ENCODE measurements at regions not wholly inside any gene's neighbourhood (a gene's known extent, or its start where the extent isn't known, plus 50 kb on each side); places are given as distances from the start of the nearest gene placed in this dataset.
A peak's percentile ranks its signal among the peaks of the same experiment; 100 is the strongest.
"Not testable (repeated sequence)": the region's sequence is repeated elsewhere in the genome, so short reads cannot be mapped to it uniquely, and the experiment has no call there.

DNA sequence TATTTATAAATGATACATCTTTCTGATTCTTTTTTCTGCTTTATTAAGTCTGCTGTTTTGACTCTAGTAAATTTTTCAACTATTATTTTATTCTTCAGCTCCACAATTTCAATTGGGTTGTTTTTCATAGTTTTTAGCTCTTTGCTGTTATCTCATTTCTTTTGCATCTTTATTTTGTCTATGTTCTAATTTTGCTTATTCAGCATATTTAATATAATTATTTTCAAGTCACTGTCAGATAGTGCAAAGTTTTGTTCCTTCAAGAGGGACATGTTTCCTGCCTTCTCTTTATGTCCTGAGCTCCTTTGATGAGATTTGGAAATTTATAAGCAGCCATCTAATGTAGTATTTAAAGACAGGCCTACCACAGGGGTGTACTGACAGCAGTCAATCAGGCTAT lies 131.5 kb upstream of the ZNF722 start:
- no peaks in the 10 kb centered on the region for H3K9me1 ChIP-seq (ENCODE audit: insufficient read depth, low read length)
- no peak overlapping the region for H2BK5ac ChIP-seq (ENCODE audit: low read depth, low read length, poor library complexity, severe bottlenecking)
- H3K27me3 ChIP-seq (ENCODE audit: control insufficient read depth, insufficient read depth, low read length), result no peaks in the 10 kb centered on the region
- H3K4me3 ChIP-seq (ENCODE audit: insufficient read depth, low read depth, low read length), result no peak overlapping the region
- no peak overlapping the region for H4K91ac ChIP-seq (ENCODE audit: insufficient read depth, low read depth, low read length)
- no peak overlapping the region for H2BK15ac ChIP-seq (ENCODE audit: low read depth, low read length)
- no peak overlapping the region for H3K23ac ChIP-seq (ENCODE audit: low read depth, low read length)
- intact Hi-C loops (cut with micrococcal nuclease), result no loop called here
- H3K4me2 ChIP-seq (ENCODE audit: low read depth, low read length), result no peak overlapping the region
- in situ Hi-C loops (cut with MboI; ENCODE audit: low sequenced_read_pairs), result no loop called here
- H3K36me3 ChIP-seq (ENCODE audit: control insufficient read depth, insufficient read depth, low read length), result no peaks in the 10 kb centered on the region
- ChIA-PET POLR2A (ENCODE audit: unreplicated experiment) (no interaction called here), CTCF (no interaction called here)
- no TSS peak for BruUV-seq (replicated peaks)
- no peak overlapping the region for H2AK9ac ChIP-seq (replicated peaks; ENCODE audit: low read depth, low read length, poor library complexity)
- no peak overlapping the region for H3K4ac ChIP-seq (ENCODE audit: low read depth, low read length)
- H3K27ac ChIP-seq (ENCODE audit: insufficient read depth, low read length), result no peak overlapping the region
- H3K9me3 ChIP-seq (ENCODE audit: control insufficient read depth, insufficient read depth, low read length), result peaks cover 20% of the 10 kb centered on the region
- H4K5ac ChIP-seq (ENCODE audit: low read depth, low read length), result no peak overlapping the region
- no peaks in the 10 kb centered on the region for H3K4me1 ChIP-seq (ENCODE audit: control insufficient read depth, insufficient read depth, low read length)
- no peak overlapping the region for H3K56ac ChIP-seq (ENCODE audit: extremely low read depth, insufficient read depth, low read length)
- H2AK5ac ChIP-seq (ENCODE audit: low read depth, low read length), result no peak overlapping the region
- no peak overlapping the region for H3K9ac ChIP-seq (ENCODE audit: low read depth, low read length)
- no peak for ATAC-seq (ENCODE audit: low read depth)
- H3K14ac ChIP-seq (replicated peaks; ENCODE audit: low read depth, low read length), result no peak overlapping the region
- no peaks in the 10 kb centered on the region for H4K20me1 ChIP-seq (ENCODE audit: insufficient read depth, low read length)
- H2BK120ac ChIP-seq (ENCODE audit: low read depth, low read length), result no peak overlapping the region
- no peaks in the 10 kb centered on the region for H3K79me1 ChIP-seq (ENCODE audit: low read depth in 1 of 2, low read length in 2 of 2)
- H3K18ac ChIP-seq (ENCODE audit: low read depth, low read length), result no peak overlapping the region
- H4K8ac ChIP-seq (ENCODE audit: low read depth in 2 of 2, low read length in 2 of 2), result no peak overlapping the region
- TF ChIP-seq CHD1 (IDR thresholded peaks at IDR 0.05; ENCODE audit: low read depth, low read length), result no peak
- TF ChIP-seq MAFK (IDR thresholded peaks at IDR 0.05; ENCODE audit: low read depth, low read length), result peak; percentile 98
- H2AFZ ChIP-seq (replicated peaks; ENCODE audit: low read length, poor library complexity), result no peak overlapping the region
- H2BK20ac ChIP-seq (ENCODE audit: low read depth, low read length), result no peak overlapping the region
- no peak for DNase-seq
- dilution Hi-C loops (cut with HindIII; ENCODE audit: low sequenced_read_pairs, unreplicated experiment), result no loop called here

DNA sequence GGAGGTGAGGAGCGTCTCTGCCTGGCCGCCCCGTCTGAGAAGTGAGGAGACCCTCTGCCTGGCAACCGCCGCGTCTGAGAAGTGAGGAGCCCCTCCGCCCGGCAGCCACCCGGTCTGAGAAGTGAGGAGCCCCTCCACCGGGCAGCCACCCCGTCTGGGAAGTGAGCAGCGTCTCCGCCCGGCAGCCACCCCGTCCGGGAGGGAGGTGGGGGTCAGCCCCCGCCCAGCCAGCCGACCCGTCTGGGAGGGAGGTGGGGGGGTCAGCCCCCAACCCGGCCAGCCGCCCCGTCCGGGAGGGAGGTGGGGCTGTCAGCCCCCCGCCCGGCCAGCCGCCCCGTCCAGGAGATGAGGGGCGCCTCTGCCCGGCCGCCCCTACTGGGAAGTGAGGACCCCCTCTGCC lies 124.4 kb upstream of the ZNF722 start:
- dilution Hi-C loops (cut with HindIII; ENCODE audit: low sequenced_read_pairs, unreplicated experiment), result not testable (repeated sequence)
- WGBS, 2 experiments (ENCODE audit: extremely low coverage in 2 of 2, insufficient read length in 1 of 2), result 79% methylated on average over 6 of the region's 30 CpGs; no CpG with 5 or more reads in 1 of the 2 experiments

More for the DNA sequence above, 124.4 kb upstream of the ZNF722 start:
- H3K27ac ChIP-seq (ENCODE audit: insufficient read depth, low read length); intact Hi-C loops (cut with micrococcal nuclease); H3K9me1 ChIP-seq (ENCODE audit: insufficient read depth, low read length); H2BK120ac ChIP-seq (ENCODE audit: low read depth, low read length); H3K4me2 ChIP-seq (ENCODE audit: low read depth, low read length); H3K18ac ChIP-seq (ENCODE audit: low read depth, low read length); H3K9ac ChIP-seq (ENCODE audit: low read depth, low read length); H2AK5ac ChIP-seq (ENCODE audit: low read depth, low read length); H2BK15ac ChIP-seq (ENCODE audit: low read depth, low read length); ATAC-seq (ENCODE audit: low read depth); POLR2A ChIA-PET (ENCODE audit: unreplicated experiment); H3K56ac ChIP-seq (ENCODE audit: extremely low read depth, insufficient read depth, low read length); H3K27me3 ChIP-seq (ENCODE audit: control insufficient read depth, insufficient read depth, low read length); H3K36me3 ChIP-seq (ENCODE audit: control insufficient read depth, insufficient read depth, low read length); H3K4ac ChIP-seq (ENCODE audit: low read depth, low read length); H2BK20ac ChIP-seq (ENCODE audit: low read depth, low read length); H3K23ac ChIP-seq (ENCODE audit: low read depth, low read length); H4K20me1 ChIP-seq (ENCODE audit: insufficient read depth, low read length); H2AFZ ChIP-seq (replicated peaks; ENCODE audit: low read length, poor library complexity); H3K79me1 ChIP-seq (ENCODE audit: low read depth in 1 of 2, low read length in 2 of 2); CTCF ChIA-PET; H4K8ac ChIP-seq (ENCODE audit: low read depth in 2 of 2, low read length in 2 of 2); H3K14ac ChIP-seq (replicated peaks; ENCODE audit: low read depth, low read length); H2AK9ac ChIP-seq (replicated peaks; ENCODE audit: low read depth, low read length, poor library complexity); H3K4me1 ChIP-seq (ENCODE audit: control insufficient read depth, insufficient read depth, low read length); H2BK5ac ChIP-seq (ENCODE audit: low read depth, low read length, poor library complexity, severe bottlenecking); H4K5ac ChIP-seq (ENCODE audit: low read depth, low read length); BruUV-seq (replicated peaks); H4K91ac ChIP-seq (ENCODE audit: insufficient read depth, low read depth, low read length); H3K4me3 ChIP-seq (ENCODE audit: insufficient read depth, low read depth, low read length); in situ Hi-C loops (cut with MboI; ENCODE audit: low sequenced_read_pairs); DNase-seq: not testable (repeated sequence)
- peaks cover 14% of the 10 kb centered on the region for H3K9me3 ChIP-seq (ENCODE audit: control insufficient read depth, insufficient read depth, low read length)

Data from IMR-90 (cell line).